Stomach (tissue), 8 donors: ENCODE measurements at regions not wholly inside any gene's neighbourhood (a gene's known extent, or its start where the extent isn't known, plus 50 kb on each side); places are given as distances from the start of the nearest gene placed in this dataset.
A peak's percentile ranks its signal among the peaks of the same experiment; 100 is the strongest.

Experiments used
- DNase-seq, 2 donors: peaks; one replicate each; pipeline versions ENCODE4 v3.0.0 to v3.0.0-alpha.2; 2013 to 2019
- H3K27ac ChIP-seq, 5 donors: fragments of 200-600 bp in 4 of 5; sonication (generic) in 4 of 5; one replicate each; pipeline ENCODE4 v1.5.1; 2013 to 2019; ENCODE audit warnings: mild to moderate bottlenecking in 1 of 5, moderate library complexity in 1 of 5
- H3K27me3 ChIP-seq, 3 donors: fragments of 200-600 bp; sonication (generic); one replicate each; pipeline ENCODE4 v1.5.1; 2017 to 2019; ENCODE audit warnings: mixed run types in 1 of 3
- H3K36me3 ChIP-seq, 4 donors: fragments of 200-600 bp; sonication (generic); 1 replicate in 3 of 4; 2 replicates in 1 of 4; pipeline ENCODE4 v1.5.1; 2016 to 2019
- H3K4me1 ChIP-seq, 4 donors: fragments of 200-600 bp; sonication (generic); one replicate each; pipeline ENCODE4 v1.5.1; 2016 to 2019
- H3K4me3 ChIP-seq, 4 donors: fragments of 200-600 bp; sonication (generic) in 3 of 4; one replicate each; pipeline ENCODE4 v1.5.1; 2016 to 2019; ENCODE audit warnings: mild to moderate bottlenecking in 1 of 4
- H3K9me3 ChIP-seq, 4 donors: fragments of 200-600 bp; sonication (generic); one replicate each; pipeline ENCODE4 v1.5.1; 2016 to 2019
- EP300 ChIP-seq: sonication (generic); formaldehyde crosslinking; IDR thresholded peaks from one replicate; pipeline ENCODE4 v1.6.1; 2017; ENCODE audit warnings: antibody characterized with exemption
- POLR2A ChIP-seq, 4 donors: fragments of 450-650 bp; IDR thresholded peaks; one replicate each; pipeline ENCODE4 v1.6.1; 2016; ENCODE audit warnings: antibody characterized with exemption in 4 of 4, control low read depth in 2 of 4, mild to moderate bottlenecking in 1 of 4, moderate library complexity in 1 of 4
- POLR2AphosphoS5 ChIP-seq, 3 donors: sonication (generic); formaldehyde crosslinking; IDR thresholded peaks; one replicate each; pipeline ENCODE4 v1.6.1; 2016; ENCODE audit warnings: antibody characterized with exemption in 3 of 3
- WGBS, 5 donors: extraction: QIAGEN DNeasy Blood & Tissue Kit in 3 of 5; methylation state at CpG; one replicate each; pipeline versions ENCODE4 v1.1.5 to v1.1.7; 2013 to 2018; 5-methylcytosine and 5-hydroxymethylcytosine counted together
- intact Hi-C: fragments of 100-400 bp; cut with DNase I; formaldehyde crosslinking; loops from one replicate; pipeline ENCODE4 v1.15.1; 2023; ENCODE audit warnings: low total_unique reads
- TF ChIP-seq, protein P1 (sequence below), 7 experiments: fragments of 450-650 bp in 4 of 7; fragments of 200-600 bp in 3 of 7; sonication (generic) in 3 of 7; IDR thresholded peaks; one replicate each; pipeline ENCODE4 v1.5.1; 2016 to 2019; ENCODE audit warnings: antibody characterized with exemption in 7 of 7, control low read depth in 2 of 7, mild to moderate bottlenecking in 1 of 7
- donor health status: healthy with polysubstance abuse.
- donor health status: Bipolar disorder and iron deficiency.
- donor health status: healthy.

DNA sequence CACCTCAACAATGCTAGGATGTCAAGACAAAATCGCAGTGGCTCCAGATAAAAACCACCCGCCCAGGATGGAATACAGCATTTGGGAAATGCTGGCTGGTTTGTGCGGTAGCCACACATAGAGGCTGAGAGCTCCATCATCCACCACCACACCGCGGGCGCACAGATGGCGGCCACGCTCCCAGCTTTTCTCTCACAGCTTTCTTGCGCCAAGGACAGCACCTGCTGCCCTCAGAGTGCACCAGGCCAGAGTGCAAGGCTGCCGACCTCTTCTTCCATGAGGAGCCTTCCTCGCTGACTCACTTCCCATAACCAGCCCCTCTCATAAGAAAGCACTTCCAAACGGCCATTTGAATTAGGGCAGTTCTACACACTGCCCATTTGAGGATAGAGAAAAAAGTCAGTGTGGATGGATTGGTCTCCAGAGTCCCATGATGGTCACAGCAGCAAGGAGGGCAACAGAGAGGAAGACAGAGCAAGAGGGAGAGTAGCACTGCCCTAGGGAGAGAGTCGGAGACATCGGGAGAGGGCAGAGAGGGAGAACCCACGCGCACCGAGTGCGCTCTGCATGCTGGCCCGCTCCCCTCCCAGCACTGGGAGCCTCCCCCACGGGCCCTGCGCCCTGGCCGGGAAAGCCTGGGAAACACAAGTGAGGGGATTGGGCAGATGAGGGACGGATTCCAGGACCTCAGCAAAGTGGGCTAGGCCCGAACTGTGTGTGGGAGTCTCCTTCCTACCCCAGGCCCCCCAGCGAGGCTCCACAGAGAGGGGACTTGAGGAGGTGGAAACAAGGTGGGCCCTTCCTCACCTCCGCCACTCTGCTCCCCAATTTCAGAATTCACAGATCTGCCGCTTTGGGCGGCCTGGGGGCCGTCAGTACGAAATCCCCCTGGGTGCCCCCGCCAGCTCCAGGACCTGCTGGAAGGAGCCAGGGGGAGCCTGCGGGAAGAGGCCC is 156.9 kb downstream of the USP12 start:
- Histone ChIP-seq H3K27me3 (no peaks in the 10 kb centered on the region), H3K9me3 (no peaks in the 10 kb centered on the region), H3K4me1 (peaks cover 12 to 20% (median 16%) of the 10 kb centered on the region in 4 donors), H3K27ac (no peak overlapping the region), H3K4me3 (no peak overlapping the region), H3K36me3 (no peaks in the 10 kb centered on the region)
- DNase-seq, result no peak
- WGBS, 5 donors, result 86 to 90% (median 88%) methylated on average over 31 to 32 of the region's 32 CpGs
- no peak for TF ChIP-seq EP300
- no peak for TF ChIP-seq POLR2AphosphoS5 (IDR thresholded peaks at IDR 0.05)
- no peak for TF ChIP-seq POLR2A (IDR thresholded peaks at IDR 0.05)
- TF ChIP-seq, protein P1, sequence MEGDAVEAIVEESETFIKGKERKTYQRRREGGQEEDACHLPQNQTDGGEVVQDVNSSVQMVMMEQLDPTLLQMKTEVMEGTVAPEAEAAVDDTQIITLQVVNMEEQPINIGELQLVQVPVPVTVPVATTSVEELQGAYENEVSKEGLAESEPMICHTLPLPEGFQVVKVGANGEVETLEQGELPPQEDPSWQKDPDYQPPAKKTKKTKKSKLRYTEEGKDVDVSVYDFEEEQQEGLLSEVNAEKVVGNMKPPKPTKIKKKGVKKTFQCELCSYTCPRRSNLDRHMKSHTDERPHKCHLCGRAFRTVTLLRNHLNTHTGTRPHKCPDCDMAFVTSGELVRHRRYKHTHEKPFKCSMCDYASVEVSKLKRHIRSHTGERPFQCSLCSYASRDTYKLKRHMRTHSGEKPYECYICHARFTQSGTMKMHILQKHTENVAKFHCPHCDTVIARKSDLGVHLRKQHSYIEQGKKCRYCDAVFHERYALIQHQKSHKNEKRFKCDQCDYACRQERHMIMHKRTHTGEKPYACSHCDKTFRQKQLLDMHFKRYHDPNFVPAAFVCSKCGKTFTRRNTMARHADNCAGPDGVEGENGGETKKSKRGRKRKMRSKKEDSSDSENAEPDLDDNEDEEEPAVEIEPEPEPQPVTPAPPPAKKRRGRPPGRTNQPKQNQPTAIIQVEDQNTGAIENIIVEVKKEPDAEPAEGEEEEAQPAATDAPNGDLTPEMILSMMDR (IDR thresholded peaks at IDR 0.05), result no peak
- intact Hi-C loops, result no loop called here

DNA sequence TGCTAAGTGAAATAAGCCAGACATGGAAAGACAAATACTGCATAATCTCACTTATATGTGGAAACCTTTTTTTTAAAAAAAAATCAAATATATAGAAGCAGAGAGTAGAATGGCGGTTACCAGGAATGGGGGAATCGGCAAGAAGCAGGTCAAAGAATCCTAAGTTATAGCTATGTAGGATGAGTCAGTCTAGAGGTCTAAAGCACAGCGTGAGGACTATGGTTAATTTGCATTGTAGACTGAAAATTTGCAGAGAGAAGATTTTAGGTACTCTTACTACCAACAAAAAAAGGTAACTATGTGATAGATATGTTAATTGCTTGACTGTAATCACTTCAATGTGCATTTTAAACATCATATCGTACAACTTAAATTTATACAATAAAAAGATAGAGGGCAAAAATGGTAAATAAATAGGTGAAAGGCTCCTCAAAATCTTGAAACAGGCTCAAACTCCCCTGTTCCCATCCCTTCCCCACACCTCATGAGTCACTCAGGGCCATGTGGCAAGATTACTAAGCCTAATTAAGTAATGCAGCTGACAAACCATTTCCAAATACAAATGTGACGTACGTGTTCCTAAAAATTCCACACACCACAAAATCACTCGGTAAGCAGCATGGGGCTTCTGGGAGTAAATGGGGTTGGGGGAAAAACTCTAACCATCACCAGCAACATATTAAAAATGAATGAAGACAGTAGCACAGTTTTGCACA is 159.0 kb downstream of the USP12 start:
- H3K36me3 ChIP-seq, result no peaks in the 10 kb centered on the region
- H3K9me3 ChIP-seq, result no peaks in the 10 kb centered on the region
- TF ChIP-seq, protein P1 (IDR thresholded peaks at IDR 0.05), result no peak
- TF ChIP-seq POLR2AphosphoS5 (IDR thresholded peaks at IDR 0.05) (peak in 1 of 3 donors; percentile 51), EP300 (peak; percentile 31), POLR2A (IDR thresholded peaks at IDR 0.05) (no peak)
- no peak overlapping the region for H3K4me3 ChIP-seq
- H3K27ac ChIP-seq, result no peak overlapping the region
- H3K27me3 ChIP-seq, result no peaks in the 10 kb centered on the region
- intact Hi-C loops, result no loop called here
- WGBS, 5 donors, result 74 to 89% (median 85%) methylated on average over 7 of the region's 7 CpGs
- no peak for DNase-seq
- no peaks in the 10 kb centered on the region for H3K4me1 ChIP-seq

DNA sequence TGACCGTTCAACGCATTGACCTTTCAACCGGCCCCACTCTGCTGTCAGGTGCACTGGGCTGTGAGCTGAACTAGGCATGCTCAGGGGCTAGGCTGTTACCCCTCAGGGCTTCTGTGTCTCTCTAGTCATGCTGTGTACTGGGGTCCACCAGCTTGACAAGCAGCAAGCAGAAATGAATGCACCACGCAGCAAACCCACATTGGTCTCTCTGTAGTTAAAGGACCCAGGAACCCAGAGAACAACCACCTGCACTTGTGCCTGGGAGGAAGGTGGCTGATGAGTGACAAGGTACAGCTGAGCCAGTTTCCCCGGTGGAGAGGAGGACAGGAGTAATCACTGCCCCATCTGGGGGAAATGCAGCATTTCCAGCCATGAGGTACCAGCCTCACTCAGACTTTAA is 159.9 kb downstream of the USP12 start:
- Histone ChIP-seq H3K27me3 (peaks cover 0 to 8% (median 0%) of the 10 kb centered on the region in 3 donors), H3K4me3 (no peak overlapping the region), H3K9me3 (no peaks in the 10 kb centered on the region), H3K4me1 (peaks cover 0 to 8% (median 7%) of the 10 kb centered on the region in 4 donors), H3K36me3 (no peaks in the 10 kb centered on the region), H3K27ac (no peak overlapping the region)
- 46 to 78% (median 66%) methylated on average over 4 to 5 of the region's 5 CpGs for WGBS, 5 donors
- no peak for DNase-seq
- intact Hi-C loops, result no loop called here
- TF ChIP-seq EP300 (no peak), POLR2AphosphoS5 (IDR thresholded peaks at IDR 0.05) (no peak), POLR2A (IDR thresholded peaks at IDR 0.05) (no peak)
- TF ChIP-seq, protein P1 (IDR thresholded peaks at IDR 0.05), result no peak

DNA sequence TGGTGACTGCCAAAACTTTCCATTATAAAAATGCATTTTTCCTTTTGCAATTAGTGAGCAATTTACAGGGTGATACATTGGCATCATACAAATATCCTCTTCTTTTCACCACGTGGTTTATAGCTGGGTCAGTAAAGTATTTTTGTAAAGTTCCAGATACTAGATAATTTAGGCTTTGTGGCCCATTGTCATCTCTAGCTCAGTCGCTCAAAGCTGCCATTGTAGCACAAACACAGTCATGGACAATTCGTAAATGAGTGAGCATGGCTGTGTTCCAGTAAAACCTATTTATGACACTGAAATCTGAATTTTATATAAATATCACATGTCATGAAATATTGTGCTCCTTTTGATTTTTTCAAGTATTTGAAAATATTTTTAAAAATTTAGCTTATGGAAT is 162.9 kb downstream of the USP12 start:
- DNase-seq, result no peak
- H3K4me3 ChIP-seq, result no peak overlapping the region
- peaks cover 5 to 21% (median 17%) of the 10 kb centered on the region in 4 donors for H3K4me1 ChIP-seq
- peaks cover 0 to 22% (median 4%) of the 10 kb centered on the region in 3 donors for H3K27me3 ChIP-seq
- no peaks in the 10 kb centered on the region for H3K36me3 ChIP-seq
- intact Hi-C loops, result no loop called here
- TF ChIP-seq EP300 (no peak), POLR2AphosphoS5 (IDR thresholded peaks at IDR 0.05) (no peak), POLR2A (IDR thresholded peaks at IDR 0.05) (no peak)
- TF ChIP-seq, protein P1 (IDR thresholded peaks at IDR 0.05), result no peak
- WGBS, 5 donors, result 56 to 77% (median 58%) methylated on average over 3 of the region's 3 CpGs
- no peaks in the 10 kb centered on the region for H3K9me3 ChIP-seq
- no peak overlapping the region for H3K27ac ChIP-seq
